H9 (cell line): ENCODE measurements at regions not wholly inside any gene's neighbourhood (a gene's known extent, or its start where the extent isn't known, plus 50 kb on each side); places are given as distances from the start of the nearest gene placed in this dataset.
"Not testable (repeated sequence)": the region's sequence is repeated elsewhere in the genome, so short reads cannot be mapped to it uniquely, and the experiment has no call there.

Experiments
- DNase-seq: peaks from one replicate; pipeline ENCODE4 v3.0.0-alpha.2; 2017
- H2AFZ ChIP-seq: one replicate; pipeline ENCODE4 v1.6.1; 2013; ENCODE audit warnings: mild to moderate bottlenecking, low read length, control low read depth, moderate library complexity
- H2AK5ac ChIP-seq: 2 replicates; pipeline ENCODE4 v1.6.1; 2013; ENCODE audit warnings: low read length, control low read depth, mixed read lengths; ENCODE audit not compliant: insufficient read length
- H2BK120ac ChIP-seq: one replicate; pipeline ENCODE4 v1.6.1; 2013; ENCODE audit warnings: low read depth, mild to moderate bottlenecking, low read length, control low read depth, inconsistent platforms; ENCODE audit not compliant: poor library complexity, severe bottlenecking
- H2BK12ac ChIP-seq: 2 replicates; pipeline ENCODE4 v1.6.1; 2013; ENCODE audit warnings: low read length, control low read depth, mixed read lengths, low read depth; ENCODE audit not compliant: insufficient read length
- H2BK15ac ChIP-seq: 2 replicates; pipeline ENCODE4 v1.6.1; 2013; ENCODE audit warnings: low read depth, low read length, control low read depth
- H2BK20ac ChIP-seq: one replicate; pipeline ENCODE4 v1.6.1; 2013; ENCODE audit warnings: low read depth, mild to moderate bottlenecking, low read length, control low read depth, inconsistent platforms; ENCODE audit not compliant: poor library complexity, severe bottlenecking
- H2BK5ac ChIP-seq: 2 replicates; pipeline ENCODE4 v1.6.1; 2013; ENCODE audit warnings: low read length, control low read depth, mixed read lengths; ENCODE audit not compliant: insufficient read length
- H3K14ac ChIP-seq: 2 replicates; pipeline ENCODE4 v1.6.1; 2013; ENCODE audit warnings: low read length, control low read depth; ENCODE audit not compliant: insufficient read depth
- H3K18ac ChIP-seq: 2 replicates; pipeline ENCODE4 v1.6.1; 2013; ENCODE audit warnings: low read depth, mild to moderate bottlenecking, mixed read lengths, low read length, control low read depth; ENCODE audit not compliant: insufficient read length
- H3K23ac ChIP-seq: 2 replicates; pipeline ENCODE4 v1.6.1; 2013; ENCODE audit warnings: low read length, control low read depth, mixed read lengths, low read depth; ENCODE audit not compliant: insufficient read length
- H3K23me2 ChIP-seq: 2 replicates; pipeline ENCODE4 v1.6.1; 2013; ENCODE audit warnings: low read depth, mild to moderate bottlenecking, mixed read lengths, low read length, control low read depth; ENCODE audit not compliant: insufficient read length, poor library complexity, severe bottlenecking
- H3K27ac ChIP-seq: 2 replicates; pipeline ENCODE4 v1.5.1; 2013; ENCODE audit warnings: low read length, control low read depth, mixed read lengths, low read depth; ENCODE audit not compliant: insufficient read length
- H3K27me3 ChIP-seq: 2 replicates; pipeline ENCODE4 v1.6.1; 2013; ENCODE audit warnings: low read length, control low read depth, inconsistent platforms; ENCODE audit not compliant: insufficient read depth
- H3K4ac ChIP-seq: 2 replicates; pipeline ENCODE4 v1.6.1; 2013; ENCODE audit warnings: low read depth, mild to moderate bottlenecking, control low read depth, inconsistent platforms, low read length, moderate library complexity
- H3K4me1 ChIP-seq: 2 replicates; pipeline ENCODE4 v1.6.1; 2013; ENCODE audit warnings: low read length, control low read depth, inconsistent platforms; ENCODE audit not compliant: insufficient read depth
- H3K4me2 ChIP-seq: 2 replicates; pipeline ENCODE4 v1.6.1; 2013; ENCODE audit warnings: low read length, control low read depth, mixed read lengths; ENCODE audit not compliant: insufficient read length, insufficient read depth
- H3K56ac ChIP-seq: 2 replicates; pipeline ENCODE4 v1.6.1; 2013; ENCODE audit warnings: low read depth, mild to moderate bottlenecking, mixed read lengths, low read length, control low read depth; ENCODE audit not compliant: insufficient read length
- H3K79me1 ChIP-seq: 2 replicates; pipeline ENCODE4 v1.6.1; 2013; ENCODE audit warnings: low read depth, mild to moderate bottlenecking, moderate library complexity, low read length, control low read depth, inconsistent platforms; ENCODE audit not compliant: insufficient read depth, poor library complexity, severe bottlenecking
- H3K79me2 ChIP-seq: 2 replicates; pipeline ENCODE4 v1.6.1; 2013; ENCODE audit warnings: low read length, control low read depth, inconsistent platforms; ENCODE audit not compliant: insufficient read depth
- H3K9ac ChIP-seq: 2 replicates; pipeline ENCODE4 v1.6.1; 2013; ENCODE audit warnings: low read length, control low read depth, mixed read lengths; ENCODE audit not compliant: insufficient read length; ENCODE audit errors: extremely low read depth
- H3K9me3 ChIP-seq: one replicate; pipeline ENCODE4 v1.6.1; 2013; ENCODE audit warnings: low read depth, low read length, inconsistent platforms; ENCODE audit not compliant: control insufficient read depth
- H3T11ph ChIP-seq: one replicate; pipeline ENCODE4 v1.6.1; 2013; ENCODE audit warnings: mild to moderate bottlenecking, low read length, control low read depth, inconsistent platforms
- H4K20me1 ChIP-seq: one replicate; pipeline ENCODE4 v1.6.1; 2013; ENCODE audit not compliant: control insufficient read depth, insufficient read length, insufficient read depth
- H4K5ac ChIP-seq: 2 replicates; pipeline ENCODE4 v1.6.1; 2013; ENCODE audit warnings: low read depth, mild to moderate bottlenecking, mixed read lengths, low read length, control low read depth; ENCODE audit not compliant: insufficient read length
- H4K8ac ChIP-seq: replicated peaks from 2 replicates; pipeline ENCODE4 v1.6.1; 2013; ENCODE audit warnings: low read length, control low read depth, mixed read lengths, low read depth; ENCODE audit not compliant: insufficient read length
- H4K91ac ChIP-seq: 2 replicates; pipeline ENCODE4 v1.6.1; 2013; ENCODE audit warnings: low read depth, mild to moderate bottlenecking, moderate library complexity, mixed read lengths, low read length, control low read depth; ENCODE audit not compliant: insufficient read length
- H3K27ac Mint-ChIP-seq, 3 experiments: 2 replicates in 2 of 3; 3 replicates in 1 of 3; pipeline ENCODE4 v1.8.0; 2020 to 2021; ENCODE audit warnings: mixed read lengths in 3 of 3, mild to moderate bottlenecking in 1 of 3, moderate library complexity in 1 of 3
- H3K27me3 Mint-ChIP-seq: 2 replicates; pipeline ENCODE4 v1.8.0; 2021; ENCODE audit warnings: low read depth, mild to moderate bottlenecking, moderate library complexity, mixed read lengths
- H3K36me3 Mint-ChIP-seq, 3 experiments: 2 replicates in 2 of 3; 3 replicates in 1 of 3; pipeline ENCODE4 v1.8.0; 2020 to 2021; ENCODE audit warnings: low read depth in 3 of 3, mixed read lengths in 3 of 3; ENCODE audit not compliant: insufficient read depth in 1 of 3
- H3K4me1 Mint-ChIP-seq, 2 experiments: 2 replicates each; pipeline ENCODE4 v1.8.0; 2020; ENCODE audit warnings: mixed read lengths in 2 of 2
- H3K4me3 Mint-ChIP-seq, 2 experiments: 2 replicates in 1 of 2; 3 replicates in 1 of 2; pipeline ENCODE4 v1.8.0; 2020 to 2021; ENCODE audit warnings: mild to moderate bottlenecking in 2 of 2, mixed read lengths in 2 of 2, moderate library complexity in 1 of 2
- H3K9me3 Mint-ChIP-seq, 2 experiments: 2 replicates in 1 of 2; 3 replicates in 1 of 2; pipeline ENCODE4 v1.8.0; 2020; ENCODE audit warnings: mild to moderate bottlenecking in 2 of 2, mixed read lengths in 2 of 2, moderate library complexity in 1 of 2
- WGBS: extraction: QIAGEN DNeasy Blood & Tissue Kit; methylation state at CpG from one replicate; pipeline ENCODE4 v1.1.7; 2013; ENCODE audit warnings: missing lambda C conversion rate, low lambda C conversion rate, mixed read lengths; ENCODE audit not compliant: insufficient read length; ENCODE audit errors: extremely low coverage; 5-methylcytosine and 5-hydroxymethylcytosine counted together

DNA sequence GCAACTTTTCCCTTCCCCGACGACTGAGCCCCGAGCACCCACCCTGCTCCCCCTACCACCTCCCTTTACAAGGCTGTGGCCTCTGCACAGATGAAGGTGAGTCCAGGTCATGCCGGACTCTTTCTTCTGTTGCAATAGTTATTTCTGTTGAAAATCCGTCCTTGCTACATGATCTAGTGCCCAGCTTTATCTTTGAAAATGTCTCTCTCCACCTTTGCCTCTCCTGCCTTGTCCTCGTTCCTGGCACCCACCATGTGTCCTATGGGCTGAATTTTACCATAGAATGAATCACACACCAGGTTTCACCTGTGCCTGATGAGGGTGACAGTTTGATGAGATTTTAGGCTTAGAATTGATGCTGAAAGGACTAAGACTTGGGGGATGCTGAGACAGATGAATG lies 92.9 kb downstream of the TMEM121 start:
- H3K79me2 ChIP-seq, H3K18ac ChIP-seq, H2BK5ac ChIP-seq, H2BK15ac ChIP-seq, H2AK5ac ChIP-seq, H4K8ac ChIP-seq, H3K9ac ChIP-seq, H3K27ac Mint-ChIP-seq, H3K27me3 ChIP-seq, H3K23me2 ChIP-seq, H2AFZ ChIP-seq, H3K27ac ChIP-seq, H2BK12ac ChIP-seq, H4K5ac ChIP-seq, H3K4ac ChIP-seq, H3K4me2 ChIP-seq, H4K91ac ChIP-seq, H3K4me1 ChIP-seq, H3K23ac ChIP-seq, H3T11ph ChIP-seq, DNase-seq, H4K20me1 ChIP-seq, H3K14ac ChIP-seq, H3K56ac ChIP-seq, H3K4me1 Mint-ChIP-seq, H2BK20ac ChIP-seq, H3K79me1 ChIP-seq, H2BK120ac ChIP-seq: not testable (repeated sequence)
- H3K4me3 Mint-ChIP-seq: peak overlapping the region in 1 of 2 experiments; percentile 5; a peak in 1 of 5 replicates
- peaks cover 20 to 25% (median 22%) of the 10 kb centered on the region in 3 experiments for H3K36me3 Mint-ChIP-seq
- WGBS: no CpG with 5 or more reads among the region's 6 CpGs
- H3K27me3 Mint-ChIP-seq: peaks cover 14% of the 10 kb centered on the region
- H3K9me3 ChIP-seq: peaks cover 49% of the 10 kb centered on the region
- peaks cover 54 to 61% of the 10 kb centered on the region in 2 experiments for H3K9me3 Mint-ChIP-seq

DNA sequence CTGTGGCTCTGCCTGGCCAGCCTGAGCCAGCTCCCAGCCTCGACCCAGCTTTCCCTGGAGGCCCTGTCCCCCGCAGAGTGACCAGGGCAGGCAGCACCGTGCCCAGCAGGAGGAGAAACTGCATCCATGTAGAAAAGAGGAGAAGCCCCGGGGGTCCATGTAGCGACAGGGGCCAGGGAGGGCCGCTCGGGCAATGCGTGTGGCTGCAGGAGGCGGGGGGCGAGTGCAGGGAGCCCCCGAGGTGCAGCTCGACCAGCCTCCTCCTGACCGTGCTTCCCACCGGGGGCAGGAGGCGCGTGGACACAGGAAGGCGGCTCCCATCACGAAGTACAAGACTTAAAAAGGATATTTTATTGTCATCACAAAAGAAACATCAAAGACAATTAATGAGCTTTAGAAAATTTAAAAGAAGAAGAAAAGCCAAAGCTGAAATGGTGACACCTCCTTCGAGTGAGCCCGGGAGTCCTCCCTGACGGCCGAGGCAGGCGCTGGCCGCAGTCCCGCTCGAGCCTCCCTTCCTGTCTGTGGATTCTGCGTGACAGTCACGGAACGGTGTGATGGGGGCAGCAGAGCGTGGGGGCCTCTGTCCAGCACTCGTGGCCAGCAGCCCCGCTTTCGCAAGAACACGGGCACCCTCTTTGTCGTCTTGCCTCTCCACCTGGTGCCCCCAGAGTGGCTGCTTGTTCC lies 93.9 kb downstream of the TMEM121 start:
- H3K27ac Mint-ChIP-seq, H2BK120ac ChIP-seq, H4K5ac ChIP-seq, H3K79me2 ChIP-seq, H4K91ac ChIP-seq, H2BK12ac ChIP-seq, DNase-seq, H2BK20ac ChIP-seq, H3K27ac ChIP-seq, H3K4me2 ChIP-seq, H2AFZ ChIP-seq, H3T11ph ChIP-seq, H3K4me1 Mint-ChIP-seq, H4K8ac ChIP-seq, H4K20me1 ChIP-seq, H3K4me3 Mint-ChIP-seq, H3K4me1 ChIP-seq, H3K4ac ChIP-seq, H3K23ac ChIP-seq, H2BK5ac ChIP-seq, H3K14ac ChIP-seq, H2BK15ac ChIP-seq, H3K23me2 ChIP-seq, H3K79me1 ChIP-seq, H3K27me3 ChIP-seq, H3K56ac ChIP-seq, H2AK5ac ChIP-seq, H3K9ac ChIP-seq, H3K18ac ChIP-seq: not testable (repeated sequence)
- H3K9me3 Mint-ChIP-seq: peaks cover 60 to 66% of the 10 kb centered on the region in 2 experiments
- WGBS: no CpG with 5 or more reads among the region's 35 CpGs
- peaks cover 24 to 35% (median 26%) of the 10 kb centered on the region in 3 experiments for H3K36me3 Mint-ChIP-seq
- peaks cover 59% of the 10 kb centered on the region for H3K9me3 ChIP-seq
- peaks cover 19% of the 10 kb centered on the region for H3K27me3 Mint-ChIP-seq
